ENCODE measurements at regions not wholly inside any gene's neighbourhood (a gene's known extent, or its start where the extent isn't known, plus 50 kb on each side); places are given as distances from the start of the nearest gene placed in this dataset.
"Not testable (repeated sequence)": the region's sequence is repeated elsewhere in the genome, so short reads cannot be mapped to it uniquely, and the experiment has no call there.

DNA sequence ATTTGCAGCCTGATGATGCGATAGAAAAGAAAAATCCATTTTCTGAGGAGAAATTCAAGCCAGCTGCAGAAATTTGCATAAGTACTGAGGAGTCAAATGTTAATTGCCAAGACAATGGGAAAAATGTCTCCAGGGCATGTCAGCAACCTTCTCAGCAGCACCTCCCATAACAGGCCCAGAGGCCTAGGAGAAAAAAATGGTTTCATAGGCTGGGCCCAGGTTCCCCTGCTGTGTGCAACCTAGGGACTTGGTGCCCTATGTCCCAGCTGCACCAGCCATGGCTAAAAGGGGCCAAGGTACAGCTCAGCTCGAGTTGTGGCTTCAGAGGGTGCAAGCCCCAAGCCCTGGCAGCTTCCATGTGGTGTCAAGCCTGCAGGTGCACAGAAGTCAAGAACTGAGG, 144.8 kb upstream of the PRKD1 start:
- ATAC-seq: not testable (repeated sequence)

- no peak for ATAC-seq
Measured at GRCh38 chr14:30077946-30078345, 150.3 kb upstream of the PRKD1 start.

GRCh38 chr14:30078811-30079402, 151.3 kb upstream of the PRKD1 start:
- ATAC-seq: no peak

DNA sequence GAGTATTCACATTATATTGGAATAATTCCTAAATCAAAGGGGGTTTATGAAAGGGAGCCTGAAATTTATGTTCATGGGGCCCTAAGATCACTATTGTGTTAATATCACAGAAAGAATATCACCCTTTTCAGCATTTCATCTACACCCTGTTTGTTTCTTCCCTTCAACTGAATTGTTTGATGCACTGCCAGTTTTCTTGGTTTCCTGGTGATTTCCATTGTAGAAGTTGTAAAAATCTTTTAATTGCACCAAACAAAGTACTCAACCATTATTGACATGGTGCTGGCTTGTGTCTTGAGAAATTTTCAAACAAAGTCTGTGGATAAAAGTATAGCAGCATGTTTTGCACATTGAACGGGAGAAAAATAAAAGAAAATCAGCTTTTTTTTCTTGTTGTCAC, 154.8 kb upstream of the PRKD1 start:
- no peak for ATAC-seq

GRCh38 chr14:30084811-30085210, 157.2 kb upstream of the PRKD1 start:
- no peak for ATAC-seq

DNA sequence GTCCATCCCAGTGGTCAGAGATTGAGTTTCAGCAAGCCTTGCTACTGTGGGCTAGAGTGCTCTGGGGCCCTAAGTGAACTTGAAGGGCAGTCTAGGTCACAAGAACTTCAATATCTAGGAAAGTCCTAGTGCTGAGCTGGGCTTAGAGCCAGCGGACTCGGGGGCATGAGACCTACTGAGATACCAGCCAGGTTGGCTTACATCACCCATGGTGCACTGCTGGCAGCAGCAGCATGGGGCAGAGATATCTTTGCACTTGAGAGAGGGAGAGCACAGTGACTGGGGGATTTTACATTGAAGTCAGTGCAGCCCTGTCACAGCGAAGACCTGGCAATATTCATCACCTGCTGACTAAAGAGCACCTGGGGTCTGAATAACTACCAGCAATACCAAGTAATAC, 158.3 kb upstream of the PRKD1 start:
- no peak for ATAC-seq

- ATAC-seq: no peak
Measured at GRCh38 chr14:30088620-30089019, 161.0 kb upstream of the PRKD1 start.

- no peak for ATAC-seq
Measured at GRCh38 chr14:30108975-30109700, 181.5 kb upstream of the PRKD1 start.

GRCh38 chr14:30114051-30114450, 186.4 kb upstream of the PRKD1 start:
- ATAC-seq: no peak

- no peak for ATAC-seq
Measured at GRCh38 chr14:30115756-30116155, 188.1 kb upstream of the PRKD1 start.

GRCh38 chr14:30118992-30119640, 191.5 kb upstream of the PRKD1 start:
- no peak for ATAC-seq

- no peak for ATAC-seq
Measured at GRCh38 chr14:30125322-30125979, 197.8 kb upstream of the PRKD1 start.

DNA sequence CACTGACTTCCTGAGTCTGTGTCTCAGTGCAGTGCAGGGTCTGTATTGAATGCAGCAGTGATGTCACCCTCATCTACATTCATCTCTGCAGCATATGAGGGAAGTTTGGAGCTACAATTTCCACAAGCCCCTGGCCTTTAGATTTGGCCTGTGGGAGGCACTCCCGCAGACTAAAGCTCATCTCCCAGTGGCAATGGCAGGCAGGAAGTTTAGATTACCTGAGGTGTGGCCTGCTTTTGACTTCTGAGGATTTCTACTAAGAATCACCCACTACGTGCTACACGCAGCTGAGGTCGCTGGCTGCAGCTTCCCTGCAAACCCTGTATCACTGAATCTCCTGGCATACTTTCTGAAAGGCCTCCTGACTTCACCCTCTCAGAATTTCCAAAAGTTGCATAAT, 202.2 kb upstream of the PRKD1 start:
- ATAC-seq: no peak

GRCh38 chr14:30131581-30132097, 204.0 kb upstream of the PRKD1 start:
- no peak for ATAC-seq

DNA sequence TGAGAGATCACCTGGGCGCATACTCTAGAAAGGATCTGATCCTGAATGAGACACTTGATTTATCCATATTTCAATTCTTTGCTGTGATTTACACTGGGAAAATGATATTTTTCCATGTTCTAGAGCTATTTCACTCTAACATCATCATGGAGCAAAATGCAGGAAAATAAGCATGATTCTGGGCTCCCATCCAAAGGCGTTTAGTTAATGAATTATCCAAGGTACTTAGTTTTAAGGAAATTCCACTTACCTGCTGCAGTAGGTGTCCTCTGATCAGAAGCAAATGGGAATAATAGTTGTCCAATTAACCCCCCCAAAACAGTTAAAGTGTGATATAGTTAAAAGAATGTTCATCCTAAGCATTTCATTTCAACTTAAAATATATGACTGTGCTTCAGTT, 204.5 kb upstream of the PRKD1 start:
- ATAC-seq: no peak

DNA sequence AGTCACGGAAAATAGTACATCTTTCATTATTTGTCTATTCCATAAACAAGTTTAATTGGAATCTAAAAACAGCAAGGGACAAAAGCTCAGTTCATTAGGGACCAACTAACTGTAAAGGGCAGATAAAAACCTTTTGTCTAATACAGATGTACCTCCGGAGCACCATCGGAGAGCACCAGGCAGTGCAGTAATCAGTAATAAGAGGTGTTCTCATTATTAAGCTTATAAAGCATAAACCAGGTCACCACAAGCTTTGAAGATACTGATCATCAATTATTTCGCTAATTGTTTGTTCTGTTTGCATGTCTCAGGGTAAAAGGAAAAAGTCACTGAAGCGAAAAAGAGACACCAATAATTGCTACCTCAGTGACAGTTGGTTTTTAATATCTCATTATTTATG, 207.3 kb upstream of the PRKD1 start:
- no peak for ATAC-seq

GRCh38 chr14:30138567-30138966, 210.9 kb upstream of the PRKD1 start:
- no peak for ATAC-seq

GRCh38 chr14:30142216-30142615, 214.6 kb upstream of the PRKD1 start:
- no peak for ATAC-seq

- ATAC-seq: no peak
Measured at GRCh38 chr14:30143627-30144026, 216.0 kb upstream of the PRKD1 start.

DNA sequence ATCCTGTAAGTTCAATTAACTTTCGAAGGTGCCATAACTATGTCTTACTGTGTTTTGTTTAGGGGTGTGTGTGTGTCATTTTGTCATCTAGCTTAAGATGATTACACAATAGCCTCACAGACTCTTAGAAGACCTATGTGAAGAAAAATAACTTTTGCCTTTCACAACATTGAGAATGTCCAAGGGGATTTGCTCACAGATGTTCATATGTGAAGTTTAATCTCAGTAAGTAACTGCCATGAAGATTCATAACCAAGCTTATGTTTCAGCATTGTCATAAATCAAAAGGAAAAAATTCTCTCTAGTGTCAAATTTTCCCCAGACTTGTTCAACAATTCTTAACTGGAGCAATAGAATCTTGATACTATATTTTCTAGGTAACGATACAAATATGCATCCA, 226.1 kb upstream of the PRKD1 start:
- no peak for ATAC-seq

GRCh38 chr14:30156571-30156970, 228.9 kb upstream of the PRKD1 start:
- ATAC-seq: no peak

- ATAC-seq: no peak
Measured at GRCh38 chr14:30158299-30158698, 230.7 kb upstream of the PRKD1 start.

DNA sequence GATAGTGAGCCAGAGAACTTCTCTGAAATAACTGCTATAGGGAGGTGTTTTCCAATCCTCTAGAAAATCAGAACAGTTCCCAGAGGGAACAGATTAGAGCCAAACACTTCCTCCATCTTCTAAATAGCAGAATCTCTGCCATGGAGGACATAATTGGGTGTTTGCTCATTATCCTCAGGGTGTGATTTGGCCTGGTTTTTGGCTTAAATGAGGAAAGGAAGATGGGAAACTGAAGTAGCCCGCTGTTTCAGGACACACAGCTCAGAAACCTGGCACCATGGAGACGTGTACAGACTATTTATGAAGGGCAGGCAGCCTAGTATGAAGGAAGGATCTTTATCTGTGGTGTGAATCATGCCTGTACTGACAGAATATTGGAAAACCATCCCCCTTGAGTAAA, 231.7 kb upstream of the PRKD1 start:
- ATAC-seq: no peak

All from esophagus mucosa (tissue), 1 donor.